H1 (cell line): ENCODE measurements at regions not wholly inside any gene's neighbourhood (a gene's known extent, or its start where the extent isn't known, plus 50 kb on each side); places are given as distances from the start of the nearest gene placed in this dataset.

Experiments
- CTCF ChIA-PET: fragments of 300-600 bp; sonication (Branson Sonifier 250); formaldehyde crosslinking; loops from one replicate; lab custom pipeline; 2021; ENCODE audit not compliant: partially characterized antibody; lab: Charles Lee
- POLR2A ChIA-PET: fragments of 300-600 bp; sonication (Branson Sonifier 250); formaldehyde crosslinking; loops from one replicate; lab custom pipeline; 2021; ENCODE audit warnings: inconsistent platforms; ENCODE audit not compliant: partially characterized antibody; lab: Charles Lee
- DNase-seq, 2 experiments: peaks; one replicate each; pipeline versions ENCODE4 v3.0.0 to v3.0.0-alpha.2; 2010 to 2022; ENCODE audit warnings: low spot score in 2 of 2, low read depth in 1 of 2, mixed read lengths in 1 of 2
- FAIRE-seq: peaks from 2 replicates; lab custom pipeline; 2011; peaks lifted over from hg19 to GRCh38; lab: Jason Lieb, UNC
- H2AFZ ChIP-seq: 2 replicates; pipeline ENCODE4 v1.8.1; 2012; ENCODE audit warnings: low read length, inconsistent platforms
- H2AK5ac ChIP-seq: 2 replicates; pipeline ENCODE4 v1.6.1; 2013; ENCODE audit warnings: low read depth, low read length
- H2BK120ac ChIP-seq: replicated peaks from 2 replicates; pipeline ENCODE3; 2013; ENCODE audit warnings: low read depth, low read length, inconsistent platforms
- H2BK12ac ChIP-seq: 2 replicates; pipeline ENCODE4 v1.6.1; 2013; ENCODE audit warnings: low read depth, low read length
- H2BK15ac ChIP-seq: 2 replicates; pipeline ENCODE4 v1.6.1; 2013; ENCODE audit warnings: low read length
- H2BK20ac ChIP-seq: 2 replicates; pipeline ENCODE4 v1.6.1; 2013; ENCODE audit warnings: low read length
- H2BK5ac ChIP-seq: 2 replicates; pipeline ENCODE4 v1.6.1; 2013; ENCODE audit warnings: low read depth, low read length
- H3K14ac ChIP-seq: 2 replicates; pipeline ENCODE4 v1.6.1; 2013; ENCODE audit warnings: inconsistent platforms; ENCODE audit not compliant: insufficient read length
- H3K18ac ChIP-seq: 2 replicates; pipeline ENCODE4 v1.6.1; 2013; ENCODE audit warnings: low read length; ENCODE audit errors: extremely low read depth
- H3K23ac ChIP-seq: 2 replicates; pipeline ENCODE4 v1.6.1; 2013; ENCODE audit warnings: inconsistent platforms; ENCODE audit not compliant: insufficient read length
- H3K23me2 ChIP-seq: 2 replicates; pipeline ENCODE4 v1.6.1; 2013; ENCODE audit warnings: low read depth, low read length
- H3K27ac ChIP-seq: 2 replicates; pipeline ENCODE4 v1.6.1; 2011; ENCODE audit warnings: low read depth, low read length, inconsistent platforms
- H3K27me3 ChIP-seq, 4 experiments: replicated peaks in 1 of 4; 1 replicate in 1 of 4; 2 replicates in 3 of 4; pipeline versions ENCODE4 v1.6.1 to v1.8.1; 2011 to 2013; ENCODE audit warnings: low read length in 3 of 4, mild to moderate bottlenecking in 3 of 4, inconsistent platforms in 2 of 4, mixed read lengths in 2 of 4, moderate library complexity in 1 of 4; ENCODE audit not compliant: control insufficient read depth in 3 of 4, insufficient read depth in 3 of 4; ENCODE audit errors: extremely low read depth in 1 of 4
- H3K36me3 ChIP-seq, 4 experiments: 2 replicates each; pipeline versions ENCODE4 v1.6.1 to v1.8.1; 2011 to 2013; ENCODE audit warnings: mild to moderate bottlenecking in 4 of 4, low read length in 3 of 4, moderate library complexity in 2 of 4, control low read depth in 1 of 4, inconsistent platforms in 1 of 4; ENCODE audit not compliant: insufficient read depth in 4 of 4, control insufficient read depth in 2 of 4
- H3K4ac ChIP-seq: replicated peaks from 2 replicates; pipeline ENCODE3; 2013; ENCODE audit warnings: low read length, low read depth, mixed read lengths, inconsistent platforms; ENCODE audit not compliant: insufficient read length
- H3K4me1 ChIP-seq, 4 experiments: replicated peaks in 1 of 4; 1 replicate in 1 of 4; 2 replicates in 3 of 4; pipeline versions ENCODE4 v1.6.1 to v1.8.1; 2011 to 2013; ENCODE audit warnings: low read length in 3 of 4, inconsistent platforms in 2 of 4, mixed read lengths in 1 of 4; ENCODE audit not compliant: insufficient read depth in 4 of 4, control insufficient read depth in 3 of 4
- H3K4me2 ChIP-seq, 2 experiments: 2 replicates each; pipeline versions ENCODE4 v1.6.1 to v1.8.1; 2011 to 2013; ENCODE audit warnings: low read depth in 2 of 2, low read length in 2 of 2, control low read depth in 1 of 2, inconsistent platforms in 1 of 2, mild to moderate bottlenecking in 1 of 2; ENCODE audit not compliant: insufficient read depth in 1 of 2
- H3K4me3 ChIP-seq, 4 experiments: fragments of 200-600, 300-600 bp in 1 of 4; sonication (generic), shearing (Covaris generic), sonication (Bioruptor Twin) in 1 of 4; 2 replicates each; pipeline versions ENCODE4 v1.5.1 to v1.8.1; 2011 to 2016; ENCODE audit warnings: low read length in 4 of 4, low read depth in 3 of 4, control low read depth in 2 of 4, inconsistent platforms in 2 of 4, mild to moderate bottlenecking in 2 of 4, mixed read lengths in 1 of 4, moderate library complexity in 1 of 4; ENCODE audit not compliant: insufficient read depth in 2 of 4; ENCODE audit errors: extremely low read depth in 1 of 4
- H3K56ac ChIP-seq: replicated peaks from 2 replicates; pipeline ENCODE3; 2013; ENCODE audit warnings: low read depth, mild to moderate bottlenecking, mixed read lengths, low read length, inconsistent platforms; ENCODE audit not compliant: insufficient read length
- H3K79me1 ChIP-seq: 2 replicates; pipeline ENCODE4 v1.6.1; 2013; ENCODE audit warnings: low read depth, low read length, control low read depth
- H3K79me2 ChIP-seq, 2 experiments: 2 replicates each; pipeline versions ENCODE4 v1.6.1 to v1.8.1; 2012 to 2013; ENCODE audit warnings: low read length in 2 of 2, mild to moderate bottlenecking in 2 of 2, inconsistent platforms in 1 of 2; ENCODE audit not compliant: insufficient read depth in 2 of 2, control insufficient read depth in 1 of 2
- H3K9ac ChIP-seq, 4 experiments: replicated peaks in 1 of 4; 1 replicate in 1 of 4; 2 replicates in 3 of 4; pipeline versions ENCODE4 v1.6.1 to v1.8.1; 2011 to 2013; ENCODE audit warnings: low read depth in 3 of 4, low read length in 3 of 4, control low read depth in 2 of 4, mild to moderate bottlenecking in 2 of 4, moderate library complexity in 2 of 4, inconsistent platforms in 1 of 4; ENCODE audit errors: extremely low read depth in 1 of 4
- H3K9me3 ChIP-seq, 2 experiments: 2 replicates each; pipeline versions ENCODE4 v1.6.1 to v1.8.1; 2012 to 2013; ENCODE audit warnings: mild to moderate bottlenecking in 2 of 2, moderate library complexity in 2 of 2, control low read depth in 1 of 2, inconsistent platforms in 1 of 2, low read depth in 1 of 2, low read length in 1 of 2, mixed read lengths in 1 of 2; ENCODE audit not compliant: insufficient read depth in 2 of 2
- H4K20me1 ChIP-seq, 2 experiments: replicated peaks in 1 of 2; 2 replicates each; pipeline versions ENCODE3 to v1.8.1; 2011 to 2013; ENCODE audit warnings: inconsistent platforms in 2 of 2, low read length in 2 of 2, mild to moderate bottlenecking in 1 of 2; ENCODE audit not compliant: insufficient read depth in 2 of 2, control insufficient read depth in 1 of 2
- H4K5ac ChIP-seq: 2 replicates; pipeline ENCODE4 v1.6.1; 2013; ENCODE audit warnings: low read length, low read depth, mixed read lengths, inconsistent platforms; ENCODE audit not compliant: insufficient read length
- H4K8ac ChIP-seq: 2 replicates; pipeline ENCODE4 v1.8.0; 2013; ENCODE audit warnings: mild to moderate bottlenecking, moderate library complexity, low read length, inconsistent platforms; ENCODE audit not compliant: insufficient read depth; ENCODE audit errors: extremely low read depth
- H4K91ac ChIP-seq: replicated peaks from 2 replicates; pipeline ENCODE3; 2013; ENCODE audit warnings: low read length, mixed read lengths, inconsistent platforms; ENCODE audit not compliant: insufficient read length
- ASH2L ChIP-seq: fragments of 200-600, 300-600 bp; sonication (generic); IDR thresholded peaks from one replicate; pipeline ENCODE4 v1.7.1; 2017; ENCODE audit warnings: low read length
- BRCA1 ChIP-seq: IDR thresholded peaks from 2 replicates; pipeline ENCODE4 v1.6.1; 2012; ENCODE audit warnings: low read depth, low read length, improper control_type of control experiment
- CBX8 ChIP-seq: fragments of 300-800, 300-1000 bp; sonication (generic); IDR thresholded peaks from 2 replicates; pipeline ENCODE4 v1.7.1; 2016; ENCODE audit warnings: low read depth, low read length, borderline replicate concordance
- EZH2 ChIP-seq: fragments of 200-600 bp; sonication (generic); IDR thresholded peaks from 2 replicates; pipeline ENCODE4 v1.7.1; 2012; ENCODE audit warnings: low read depth, mild to moderate bottlenecking, moderate library complexity, low read length, inconsistent platforms; ENCODE audit not compliant: severe bottlenecking
- GABPA ChIP-seq: IDR thresholded peaks from 2 replicates; pipeline ENCODE4 v1.6.1; 2011; ENCODE audit warnings: mild to moderate bottlenecking, low read length, moderate library complexity, borderline replicate concordance; ENCODE audit not compliant: insufficient read depth
- JUN ChIP-seq: IDR thresholded peaks from 2 replicates; pipeline ENCODE4 v1.6.1; 2011; ENCODE audit warnings: low read depth, mild to moderate bottlenecking, improper control_type of control experiment, low read length
- KDM4A ChIP-seq: IDR thresholded peaks from one replicate; pipeline ENCODE4 v1.7.1; 2012; ENCODE audit warnings: low read depth, mild to moderate bottlenecking, moderate library complexity, low read length, inconsistent platforms; ENCODE audit not compliant: severe bottlenecking
- KDM5A ChIP-seq: fragments of 200-600 bp; IDR thresholded peaks from 2 replicates; pipeline ENCODE4 v1.7.1; 2012; ENCODE audit warnings: mild to moderate bottlenecking, low read length, inconsistent platforms, mixed read lengths
- RBBP5 ChIP-seq: IDR thresholded peaks from 2 replicates; pipeline ENCODE4 v1.7.1; 2012; ENCODE audit warnings: low read depth, mild to moderate bottlenecking, inconsistent platforms, low read length, moderate library complexity, borderline replicate concordance
- YY1 ChIP-seq: IDR thresholded peaks from 2 replicates; pipeline ENCODE4 v1.6.1; 2011; ENCODE audit warnings: low read depth, mild to moderate bottlenecking, low read length
- TF ChIP-seq, protein P1 (sequence below): IDR thresholded peaks from 2 replicates; pipeline ENCODE4 v1.6.1; 2011; ENCODE audit warnings: low read depth, mild to moderate bottlenecking, low read length; ENCODE audit not compliant: insufficient read depth
- TF ChIP-seq, protein P2 (sequence below): IDR thresholded peaks from 2 replicates; pipeline ENCODE4 v1.6.1; 2011; ENCODE audit warnings: low read length, improper control_type of control experiment

DNA sequence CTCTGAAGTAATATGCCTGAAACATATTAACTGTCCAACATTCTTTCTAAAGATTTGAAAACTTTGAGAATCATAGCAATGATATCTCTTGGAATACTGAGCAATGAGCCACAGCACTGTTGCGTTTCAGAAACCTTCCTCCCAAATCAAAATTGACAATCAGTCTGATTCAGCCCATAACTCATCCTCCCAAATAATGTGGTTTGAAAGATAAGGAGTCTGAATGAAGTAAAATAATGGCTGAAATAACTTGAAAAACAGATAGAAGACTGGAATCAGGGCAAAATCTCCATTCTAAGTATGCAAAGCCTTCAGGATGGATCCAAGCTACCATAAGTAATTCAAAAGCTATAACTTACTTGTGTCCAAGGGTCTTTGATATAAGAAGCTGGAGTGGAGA, 98.6 kb upstream of the PLS3 start (continued):
- TF ChIP-seq KDM5A: no peak
- no peak for TF ChIP-seq BRCA1

DNA sequence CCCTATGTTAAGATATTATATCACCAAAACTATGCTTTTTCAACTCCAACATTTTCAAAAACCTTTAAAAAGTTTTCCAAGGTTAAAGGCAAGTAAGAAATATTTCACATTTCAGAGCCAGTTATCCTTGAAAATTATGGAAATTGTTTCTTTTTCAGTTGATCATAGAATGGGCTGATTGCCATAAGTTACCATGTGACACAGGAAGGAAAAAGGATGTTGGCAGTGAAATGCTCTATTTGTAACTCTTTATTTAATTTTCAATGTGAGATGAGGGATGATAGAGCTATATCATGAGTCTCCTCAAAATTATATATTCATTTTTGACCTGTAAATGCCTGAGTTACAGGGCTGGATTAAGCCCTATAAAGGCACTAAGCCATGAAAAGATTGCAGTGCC, 93.0 kb upstream of the PLS3 start:
- Histone ChIP-seq H3K4me1 (no peaks in the 10 kb centered on the region), H2BK20ac (no peak overlapping the region), H2BK5ac (no peak overlapping the region), H3K14ac (no peak overlapping the region), H2AK5ac (no peak overlapping the region), H2BK12ac (no peak overlapping the region), H3K23ac (no peak overlapping the region), H2AFZ (no peak overlapping the region), H3K4me2 (no peak overlapping the region), H3K23me2 (no peaks in the 10 kb centered on the region), H3K79me2 (no peaks in the 10 kb centered on the region), H3K18ac (no peak overlapping the region), H3K36me3 (no peaks in the 10 kb centered on the region; a peak in 1 of 8 replicates), H3K27me3 (no peaks in the 10 kb centered on the region), H4K8ac (no peak overlapping the region), H3K56ac (no peak overlapping the region), H3K9ac (no peak overlapping the region), H3K79me1 (no peaks in the 10 kb centered on the region), H2BK15ac (no peak overlapping the region), H2BK120ac (no peak overlapping the region), H3K9me3 (no peaks in the 10 kb centered on the region), H3K27ac (no peak overlapping the region), H3K4me3 (no peak overlapping the region), H3K4ac (no peak overlapping the region), H4K91ac (no peak overlapping the region), H4K20me1 (no peaks in the 10 kb centered on the region), H4K5ac (no peak overlapping the region)
- FAIRE-seq (no peak), DNase-seq (no peak)
- CTCF ChIA-PET: no interaction called here
- POLR2A ChIA-PET: no interaction called here
- TF ChIP-seq YY1: no peak
- TF ChIP-seq KDM4A: no peak
- no peak for TF ChIP-seq CBX8
- TF ChIP-seq KDM5A: no peak
- TF ChIP-seq, protein P1, sequence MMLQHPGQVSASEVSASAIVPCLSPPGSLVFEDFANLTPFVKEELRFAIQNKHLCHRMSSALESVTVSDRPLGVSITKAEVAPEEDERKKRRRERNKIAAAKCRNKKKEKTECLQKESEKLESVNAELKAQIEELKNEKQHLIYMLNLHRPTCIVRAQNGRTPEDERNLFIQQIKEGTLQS: no peak
- no peak for TF ChIP-seq ASH2L
- TF ChIP-seq RBBP5: no peak
- no peak for TF ChIP-seq EZH2
- TF ChIP-seq JUN: no peak
- TF ChIP-seq, protein P2, sequence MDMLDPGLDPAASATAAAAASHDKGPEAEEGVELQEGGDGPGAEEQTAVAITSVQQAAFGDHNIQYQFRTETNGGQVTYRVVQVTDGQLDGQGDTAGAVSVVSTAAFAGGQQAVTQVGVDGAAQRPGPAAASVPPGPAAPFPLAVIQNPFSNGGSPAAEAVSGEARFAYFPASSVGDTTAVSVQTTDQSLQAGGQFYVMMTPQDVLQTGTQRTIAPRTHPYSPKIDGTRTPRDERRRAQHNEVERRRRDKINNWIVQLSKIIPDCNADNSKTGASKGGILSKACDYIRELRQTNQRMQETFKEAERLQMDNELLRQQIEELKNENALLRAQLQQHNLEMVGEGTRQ: no peak
- TF ChIP-seq GABPA: no peak
